ENCODE measurements at regions not wholly inside any gene's neighbourhood (a gene's known extent, or its start where the extent isn't known, plus 50 kb on each side); places are given as distances from the start of the nearest gene placed in this dataset.
A peak's percentile ranks its signal among the peaks of the same experiment; 100 is the strongest.

DNA sequence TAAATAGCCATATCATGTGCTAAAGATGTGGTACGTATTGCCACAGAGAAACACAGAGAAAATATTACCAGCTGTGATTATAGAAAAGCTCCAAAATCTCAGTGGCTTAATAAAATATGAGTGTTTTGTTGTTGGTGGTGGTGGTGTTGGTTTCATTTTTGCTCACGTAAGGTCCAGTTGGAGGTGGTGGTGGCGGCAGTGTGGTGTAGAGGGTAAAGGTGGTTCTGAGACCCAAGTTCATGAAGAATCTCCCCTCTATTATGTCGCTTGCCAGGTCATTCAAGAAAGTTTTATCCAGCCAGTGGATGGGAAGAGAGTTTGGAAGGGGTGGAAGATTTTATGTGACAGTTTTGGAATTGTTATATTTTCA is 217.6 kb upstream of the SAMSN1 start:
- Histone ChIP-seq H3K27me3 (no peaks in the 10 kb centered on the region), H3K27ac (peak overlapping the region in 1 of 4 donors; percentile 17), H3K9me3 (no peaks in the 10 kb centered on the region), H3K4me3 (no peak overlapping the region), H3K4me1 (peaks cover 0 to 10% (median 0%) of the 10 kb centered on the region in 3 donors), H3K36me3 (no peaks in the 10 kb centered on the region)
- intact Hi-C loops (cut with DNase I), result no loop called here
- WGBS, 2 donors, result 62 to 78% methylated on average over 4 of the region's 4 CpGs
- no peak for DNase-seq
- TF ChIP-seq POLR2A (IDR thresholded peaks at IDR 0.05), result no peak
- TF ChIP-seq, protein P1, sequence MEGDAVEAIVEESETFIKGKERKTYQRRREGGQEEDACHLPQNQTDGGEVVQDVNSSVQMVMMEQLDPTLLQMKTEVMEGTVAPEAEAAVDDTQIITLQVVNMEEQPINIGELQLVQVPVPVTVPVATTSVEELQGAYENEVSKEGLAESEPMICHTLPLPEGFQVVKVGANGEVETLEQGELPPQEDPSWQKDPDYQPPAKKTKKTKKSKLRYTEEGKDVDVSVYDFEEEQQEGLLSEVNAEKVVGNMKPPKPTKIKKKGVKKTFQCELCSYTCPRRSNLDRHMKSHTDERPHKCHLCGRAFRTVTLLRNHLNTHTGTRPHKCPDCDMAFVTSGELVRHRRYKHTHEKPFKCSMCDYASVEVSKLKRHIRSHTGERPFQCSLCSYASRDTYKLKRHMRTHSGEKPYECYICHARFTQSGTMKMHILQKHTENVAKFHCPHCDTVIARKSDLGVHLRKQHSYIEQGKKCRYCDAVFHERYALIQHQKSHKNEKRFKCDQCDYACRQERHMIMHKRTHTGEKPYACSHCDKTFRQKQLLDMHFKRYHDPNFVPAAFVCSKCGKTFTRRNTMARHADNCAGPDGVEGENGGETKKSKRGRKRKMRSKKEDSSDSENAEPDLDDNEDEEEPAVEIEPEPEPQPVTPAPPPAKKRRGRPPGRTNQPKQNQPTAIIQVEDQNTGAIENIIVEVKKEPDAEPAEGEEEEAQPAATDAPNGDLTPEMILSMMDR (IDR thresholded peaks at IDR 0.05), result no peak

DNA sequence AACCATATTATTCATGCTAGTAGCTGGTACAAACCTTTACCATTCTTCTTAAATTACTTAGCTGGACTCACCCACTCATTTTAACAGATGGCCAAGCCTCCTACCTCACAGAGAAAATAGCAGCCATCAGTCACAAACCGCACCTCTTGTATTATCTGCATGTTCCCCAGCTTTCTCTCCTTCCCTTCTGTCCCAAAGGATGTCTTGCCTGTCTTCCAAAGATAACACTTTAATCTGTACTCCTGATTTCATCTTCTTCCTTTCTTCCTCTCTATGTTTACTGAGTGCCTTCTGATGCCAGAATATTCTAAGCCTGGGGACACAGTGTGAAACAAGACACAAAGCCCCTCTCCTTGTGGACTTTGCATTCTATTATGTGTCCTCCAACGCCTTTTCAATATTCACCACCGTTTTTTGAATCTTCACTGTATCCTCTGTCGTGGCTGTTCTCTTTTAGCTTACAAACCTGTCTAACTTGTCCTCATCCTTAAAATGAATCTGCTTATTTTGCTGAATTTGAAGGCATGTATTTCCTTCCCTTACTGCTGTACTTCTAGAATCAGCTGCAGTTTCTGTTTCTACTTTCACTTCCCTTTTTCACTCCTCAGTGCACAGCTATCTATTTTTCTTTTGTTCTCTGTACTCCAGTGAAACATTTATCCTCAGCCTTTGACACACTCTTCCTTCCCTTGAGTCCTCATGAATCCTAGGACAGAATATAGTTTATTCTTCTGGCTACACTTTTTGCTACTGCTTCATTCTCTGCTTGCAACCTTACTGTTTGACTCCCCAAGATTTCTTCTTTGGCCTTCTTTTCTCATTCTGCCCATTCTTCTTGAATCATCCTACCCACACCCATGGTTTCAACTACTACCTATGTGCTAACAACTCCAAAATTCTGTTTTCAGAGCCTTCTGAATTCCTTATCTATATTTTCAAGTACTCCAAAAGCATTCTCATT is 216.9 kb upstream of the SAMSN1 start:
- H3K27me3 ChIP-seq, result no peaks in the 10 kb centered on the region
- intact Hi-C loops (cut with DNase I), result no loop called here
- H3K4me3 ChIP-seq, result peak overlapping the region in 1 of 4 donors; percentile 42
- H3K27ac ChIP-seq, result peak overlapping the region in 2 of 4 donors; percentile 40 to 47
- TF ChIP-seq POLR2A (IDR thresholded peaks at IDR 0.05), result peak in 1 of 4 donors; percentile 20
- TF ChIP-seq, protein P1 (IDR thresholded peaks at IDR 0.05), result no peak
- 24 to 33% methylated on average over 4 of the region's 4 CpGs for WGBS, 2 donors
- H3K4me1 ChIP-seq, result peaks cover 0 to 10% (median 0%) of the 10 kb centered on the region in 3 donors
- no peaks in the 10 kb centered on the region for H3K36me3 ChIP-seq
- no peak for DNase-seq
- H3K9me3 ChIP-seq, result no peaks in the 10 kb centered on the region

DNA sequence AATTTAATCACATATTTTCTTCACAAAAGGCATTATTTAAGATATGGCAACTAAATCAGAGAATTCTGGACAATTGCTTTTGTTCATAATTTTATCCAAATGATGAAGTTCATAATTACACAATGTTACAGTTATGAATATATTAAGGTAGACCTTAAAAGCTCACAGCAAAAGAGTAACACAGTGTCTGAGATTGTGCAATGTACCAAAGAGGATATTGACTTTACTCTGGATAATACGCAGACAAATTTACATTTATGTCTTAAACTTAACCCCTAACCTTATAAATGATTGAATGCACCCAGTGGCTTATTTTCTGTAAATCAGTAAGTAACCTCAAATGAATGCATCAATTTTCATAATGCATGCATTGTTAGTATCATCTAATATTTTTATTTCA is 216.2 kb upstream of the SAMSN1 start:
- peak overlapping the region in 1 of 4 donors; percentile 42 for H3K4me3 ChIP-seq
- peaks cover 0 to 10% (median 0%) of the 10 kb centered on the region in 3 donors for H3K4me1 ChIP-seq
- intact Hi-C loops (cut with DNase I), result no loop called here
- no peaks in the 10 kb centered on the region for H3K36me3 ChIP-seq
- H3K9me3 ChIP-seq, result no peaks in the 10 kb centered on the region
- no peak for DNase-seq
- peak overlapping the region in 2 of 4 donors; percentile 40 to 47 for H3K27ac ChIP-seq
- TF ChIP-seq, protein P1 (IDR thresholded peaks at IDR 0.05), result no peak
- no peak for TF ChIP-seq POLR2A (IDR thresholded peaks at IDR 0.05)
- WGBS, 2 donors, result 68 to 78% methylated on average over 1 of the region's 1 CpG
- H3K27me3 ChIP-seq, result no peaks in the 10 kb centered on the region

GRCh38 chr21:14759285-14759684 is 213.2 kb upstream of the SAMSN1 start:
- intact Hi-C loops (cut with DNase I), result no loop called here
- Histone ChIP-seq H3K4me3 (no peak overlapping the region), H3K4me1 (peaks cover 0 to 10% (median 0%) of the 10 kb centered on the region in 3 donors), H3K9me3 (no peaks in the 10 kb centered on the region), H3K27me3 (no peaks in the 10 kb centered on the region), H3K36me3 (no peaks in the 10 kb centered on the region), H3K27ac (no peak overlapping the region)
- DNase-seq, result no peak
- no peak for TF ChIP-seq POLR2A (IDR thresholded peaks at IDR 0.05)
- TF ChIP-seq, protein P1 (IDR thresholded peaks at IDR 0.05), result no peak

DNA sequence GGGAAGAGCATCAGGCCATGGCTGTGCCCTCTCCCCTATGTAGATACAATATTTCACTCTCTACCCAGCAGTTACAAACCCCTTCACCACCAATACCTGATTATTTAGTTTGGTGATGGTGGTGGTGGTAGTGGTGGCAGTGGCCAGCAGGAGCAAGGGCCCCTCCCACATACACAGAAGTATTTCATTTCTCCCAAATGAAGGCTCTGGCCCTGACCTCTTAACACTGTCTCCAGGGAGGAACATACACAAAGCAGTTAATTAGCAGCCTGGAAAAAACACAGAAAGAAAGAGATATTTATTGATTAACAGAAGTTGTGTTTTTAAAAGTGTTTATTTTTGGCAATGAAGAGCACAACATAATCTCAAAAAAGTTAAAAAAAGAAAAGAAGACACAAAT is 212.7 kb upstream of the SAMSN1 start:
- peaks cover 0 to 10% (median 0%) of the 10 kb centered on the region in 3 donors for H3K4me1 ChIP-seq
- no peak overlapping the region for H3K27ac ChIP-seq
- TF ChIP-seq POLR2A (IDR thresholded peaks at IDR 0.05), result no peak
- TF ChIP-seq, protein P1 (IDR thresholded peaks at IDR 0.05), result no peak
- no peaks in the 10 kb centered on the region for H3K27me3 ChIP-seq
- intact Hi-C loops (cut with DNase I), result no loop called here
- no peak overlapping the region for H3K4me3 ChIP-seq
- H3K36me3 ChIP-seq, result no peaks in the 10 kb centered on the region
- no peak for DNase-seq
- no peaks in the 10 kb centered on the region for H3K9me3 ChIP-seq
